ENCODE measurements at regions not wholly inside any gene's neighbourhood (a gene's known extent, or its start where the extent isn't known, plus 50 kb on each side); places are given as distances from the start of the nearest gene placed in this dataset.

DNA sequence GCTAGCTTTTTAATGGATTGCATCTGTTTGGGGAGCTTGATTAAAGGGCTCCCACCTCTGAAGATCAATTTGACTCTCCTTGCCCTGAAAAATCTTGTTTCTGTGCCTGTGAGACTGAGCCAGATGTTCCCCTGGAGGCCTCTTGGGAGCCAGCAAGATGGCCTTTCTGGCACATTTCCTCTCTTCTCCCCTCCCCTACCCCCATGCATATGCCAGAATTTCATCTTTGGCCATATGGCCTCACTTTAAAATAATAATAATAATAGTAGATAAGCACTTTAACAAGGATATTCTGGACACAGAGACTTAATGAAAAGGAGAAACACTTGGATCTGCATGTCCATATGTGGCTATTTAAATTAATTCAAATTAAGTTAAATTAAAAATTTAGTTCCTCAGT, 144.1 kb upstream of the CES5A start:
- H3K36me3 ChIP-seq (ENCODE audit: low read depth, low read length) = no peaks in the 10 kb centered on the region
- H3K4me2 ChIP-seq (ENCODE audit: low read length) = no peak overlapping the region
- no peak for ATAC-seq
- H3K27ac ChIP-seq (ENCODE audit: low read length) = no peak overlapping the region
- H3K4me1 ChIP-seq (ENCODE audit: insufficient read depth, low read length) = no peaks in the 10 kb centered on the region
- H3K27me3 ChIP-seq (ENCODE audit: low read length) = no peaks in the 10 kb centered on the region
- BruUV-seq (replicated peaks) = no TSS peak
- no peak overlapping the region for H2AFZ ChIP-seq (ENCODE audit: low read length)
- H3K9ac ChIP-seq (ENCODE audit: low read length) = no peak overlapping the region
- no peaks in the 10 kb centered on the region for H3F3A ChIP-seq (ENCODE audit: low read length, unreplicated experiment)
- no peaks in the 10 kb centered on the region for H4K20me1 ChIP-seq (ENCODE audit: low read length)
- H3K79me2 ChIP-seq (ENCODE audit: low read length) = no peaks in the 10 kb centered on the region
- ChIA-PET CTCF (no interaction called here), POLR2A (ENCODE audit: unreplicated experiment) (no interaction called here)
- no peak for DNase-seq
- intact Hi-C loops (cut with micrococcal nuclease) = no loop called here
- H3K9me3 ChIP-seq (ENCODE audit: low read length) = no peaks in the 10 kb centered on the region
- H3K9me2 ChIP-seq (replicated peaks; ENCODE audit: low read length) = no peaks in the 10 kb centered on the region
- TF ChIP-seq, protein P1, sequence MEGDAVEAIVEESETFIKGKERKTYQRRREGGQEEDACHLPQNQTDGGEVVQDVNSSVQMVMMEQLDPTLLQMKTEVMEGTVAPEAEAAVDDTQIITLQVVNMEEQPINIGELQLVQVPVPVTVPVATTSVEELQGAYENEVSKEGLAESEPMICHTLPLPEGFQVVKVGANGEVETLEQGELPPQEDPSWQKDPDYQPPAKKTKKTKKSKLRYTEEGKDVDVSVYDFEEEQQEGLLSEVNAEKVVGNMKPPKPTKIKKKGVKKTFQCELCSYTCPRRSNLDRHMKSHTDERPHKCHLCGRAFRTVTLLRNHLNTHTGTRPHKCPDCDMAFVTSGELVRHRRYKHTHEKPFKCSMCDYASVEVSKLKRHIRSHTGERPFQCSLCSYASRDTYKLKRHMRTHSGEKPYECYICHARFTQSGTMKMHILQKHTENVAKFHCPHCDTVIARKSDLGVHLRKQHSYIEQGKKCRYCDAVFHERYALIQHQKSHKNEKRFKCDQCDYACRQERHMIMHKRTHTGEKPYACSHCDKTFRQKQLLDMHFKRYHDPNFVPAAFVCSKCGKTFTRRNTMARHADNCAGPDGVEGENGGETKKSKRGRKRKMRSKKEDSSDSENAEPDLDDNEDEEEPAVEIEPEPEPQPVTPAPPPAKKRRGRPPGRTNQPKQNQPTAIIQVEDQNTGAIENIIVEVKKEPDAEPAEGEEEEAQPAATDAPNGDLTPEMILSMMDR (conservative IDR thresholded peaks at IDR 0.05; ENCODE audit: low read depth, low read length) = no peak
- TF ChIP-seq EZH2 (IDR thresholded peaks at IDR 0.05; ENCODE audit: low read length, unreplicated experiment) (no peak), EZH2phosphoT487 (IDR thresholded peaks at IDR 0.05; ENCODE audit: borderline replicate concordance, low read length) (no peak)
- H3K4me3 ChIP-seq (ENCODE audit: low read length) = no peak overlapping the region

DNA sequence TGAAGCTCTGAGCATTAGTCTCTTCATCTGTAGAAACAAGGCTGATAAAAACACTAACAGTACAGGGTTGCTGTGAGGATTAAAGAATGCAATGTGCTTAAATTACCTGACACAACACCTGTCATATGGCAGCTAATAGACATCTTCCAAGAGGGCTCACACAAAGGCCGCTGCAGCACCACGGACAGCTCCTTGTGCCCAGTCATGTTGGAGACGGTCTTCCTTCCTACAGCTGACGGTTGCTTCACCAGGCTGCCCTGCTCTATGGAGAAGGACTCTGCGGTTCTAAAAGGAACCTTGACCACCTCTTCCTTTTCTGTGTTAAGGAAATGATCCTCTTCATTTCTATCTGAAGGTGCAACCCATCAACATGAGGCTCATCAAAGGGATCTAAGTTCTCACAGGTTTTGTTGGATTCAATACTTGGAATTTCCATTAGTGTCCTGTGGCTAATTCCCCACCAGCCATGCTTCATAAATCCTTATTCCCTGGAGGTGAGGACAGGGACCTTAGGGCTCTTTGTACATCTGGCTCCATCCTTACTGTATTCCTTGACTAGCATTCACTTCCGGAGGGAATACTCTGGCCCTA, 138.9 kb upstream of the CES5A start:
- no peaks in the 10 kb centered on the region for H4K20me1 ChIP-seq (ENCODE audit: low read length)
- BruUV-seq (replicated peaks) = no TSS peak
- H3K36me3 ChIP-seq (ENCODE audit: low read depth, low read length) = no peaks in the 10 kb centered on the region
- ChIA-PET CTCF (no interaction called here), POLR2A (ENCODE audit: unreplicated experiment) (no interaction called here)
- H3K9ac ChIP-seq (ENCODE audit: low read length) = no peak overlapping the region
- TF ChIP-seq EZH2 (IDR thresholded peaks at IDR 0.05; ENCODE audit: low read length, unreplicated experiment) (no peak), EZH2phosphoT487 (IDR thresholded peaks at IDR 0.05; ENCODE audit: borderline replicate concordance, low read length) (no peak)
- TF ChIP-seq, protein P1 (conservative IDR thresholded peaks at IDR 0.05; ENCODE audit: low read depth, low read length) = no peak
- no peaks in the 10 kb centered on the region for H3F3A ChIP-seq (ENCODE audit: low read length, unreplicated experiment)
- no peaks in the 10 kb centered on the region for H3K9me2 ChIP-seq (replicated peaks; ENCODE audit: low read length)
- ATAC-seq (no peak), DNase-seq (peak; percentile 27)
- H2AFZ ChIP-seq (ENCODE audit: low read length) = no peak overlapping the region
- no peak overlapping the region for H3K27ac ChIP-seq (ENCODE audit: low read length)
- H3K79me2 ChIP-seq (ENCODE audit: low read length) = no peaks in the 10 kb centered on the region
- H3K4me1 ChIP-seq (ENCODE audit: insufficient read depth, low read length) = no peaks in the 10 kb centered on the region
- no peaks in the 10 kb centered on the region for H3K9me3 ChIP-seq (ENCODE audit: low read length)
- no peaks in the 10 kb centered on the region for H3K27me3 ChIP-seq (ENCODE audit: low read length)
- H3K4me3 ChIP-seq (ENCODE audit: low read length) = no peak overlapping the region
- intact Hi-C loops (cut with micrococcal nuclease) = no loop called here
- H3K4me2 ChIP-seq (ENCODE audit: low read length) = no peak overlapping the region

DNA sequence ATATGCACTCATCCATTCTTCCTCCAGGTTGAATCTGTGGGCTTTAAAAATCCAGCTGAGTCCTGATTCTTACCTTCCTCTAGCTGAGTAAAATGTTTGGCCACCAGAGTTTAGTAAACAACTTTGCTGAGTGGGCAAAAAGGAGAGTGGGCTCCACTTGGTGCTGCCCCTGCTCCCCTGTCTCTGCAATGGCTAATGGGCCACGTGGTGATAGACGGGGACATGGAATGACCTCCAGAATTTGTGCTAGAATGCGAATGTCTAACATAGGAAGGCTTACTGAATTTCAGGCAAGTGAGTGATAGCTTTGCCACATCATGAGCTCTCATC, 137.3 kb upstream of the CES5A start:
- Histone ChIP-seq H3F3A (ENCODE audit: low read length, unreplicated experiment) (no peaks in the 10 kb centered on the region), H3K36me3 (ENCODE audit: low read depth, low read length) (no peaks in the 10 kb centered on the region), H3K9me2 (replicated peaks; ENCODE audit: low read length) (no peaks in the 10 kb centered on the region), H3K79me2 (ENCODE audit: low read length) (no peaks in the 10 kb centered on the region), H4K20me1 (ENCODE audit: low read length) (no peaks in the 10 kb centered on the region), H3K27me3 (ENCODE audit: low read length) (no peaks in the 10 kb centered on the region), H3K9ac (ENCODE audit: low read length) (no peak overlapping the region), H3K4me3 (ENCODE audit: low read length) (no peak overlapping the region), H2AFZ (ENCODE audit: low read length) (no peak overlapping the region), H3K4me2 (ENCODE audit: low read length) (no peak overlapping the region), H3K4me1 (ENCODE audit: insufficient read depth, low read length) (no peaks in the 10 kb centered on the region), H3K9me3 (ENCODE audit: low read length) (no peaks in the 10 kb centered on the region), H3K27ac (ENCODE audit: low read length) (no peak overlapping the region)
- TF ChIP-seq, protein P1 (conservative IDR thresholded peaks at IDR 0.05; ENCODE audit: low read depth, low read length) = no peak
- TF ChIP-seq EZH2 (IDR thresholded peaks at IDR 0.05; ENCODE audit: low read length, unreplicated experiment) (no peak), EZH2phosphoT487 (IDR thresholded peaks at IDR 0.05; ENCODE audit: borderline replicate concordance, low read length) (no peak)
- DNase-seq (no peak), ATAC-seq (no peak)
- intact Hi-C loops (cut with micrococcal nuclease) = no loop called here
- ChIA-PET POLR2A (ENCODE audit: unreplicated experiment) (no interaction called here), CTCF (no interaction called here)
- BruUV-seq (replicated peaks) = no TSS peak

Measured in PC-3 (cell line).